GM12878 (cell line): ENCODE measurements at regions not wholly inside any gene's neighbourhood (a gene's known extent, or its start where the extent isn't known, plus 50 kb on each side); places are given as distances from the start of the nearest gene placed in this dataset.

ENCODE experiments used
- ATAC-seq: fragments of 200-7000 bp; cut with Tn5 transposase; 3 replicates; pipeline ENCODE4 v1.9.1; 2020; ENCODE audit warnings: mild to moderate bottlenecking, moderate library complexity
- BruUV-seq: library from RNA; stranded (reverse); fragments of 400-500 nt; replicated peaks from 2 replicates; lab custom pipeline; 2021; lab: Mats Ljungman, UMichigan
- CTCF ChIA-PET: fragments of 300-600 bp; sonication (Branson Sonifier 250); formaldehyde crosslinking; extraction: SDS; loops from one replicate; lab custom pipeline; 2021; ENCODE audit warnings: inconsistent platforms; lab: Yijun Ruan, JAX
- POLR2A ChIA-PET: fragments of 350-600 bp; formaldehyde crosslinking; extraction: SDS; loops from one replicate; lab custom pipeline; 2021; ENCODE audit warnings: inconsistent platforms; lab: Charles Lee
- RAD21 ChIA-PET: fragments of 300-600 bp; sonication (Branson Sonifier 250); formaldehyde crosslinking; loops from one replicate; lab custom pipeline; 2023; ENCODE audit warnings: antibody characterized with exemption; ENCODE audit not compliant: unreplicated experiment; lab: Charles Lee
- SMC1A ChIA-PET: fragments of 300-600 bp; sonication (Branson Sonifier 250); formaldehyde crosslinking; loops from one replicate; lab custom pipeline; 2023; ENCODE audit not compliant: unreplicated experiment, uncharacterized antibody; lab: Charles Lee
- DNase-seq: peaks from one replicate; pipeline ENCODE4 v3.0.0-alpha.2; 2011; ENCODE audit warnings: low read depth, low spot score
- FAIRE-seq: peaks from 3 replicates; lab custom pipeline; 2011; peaks lifted over from hg19 to GRCh38; lab: Jason Lieb, UNC
- H2AFZ ChIP-seq: 2 replicates; pipeline ENCODE4 v1.6.0; 2011; ENCODE audit warnings: low read depth, low read length, control low read depth; ENCODE audit not compliant: control insufficient read depth
- H3K27ac ChIP-seq: 2 replicates; pipeline ENCODE4 v1.5.1; 2011; ENCODE audit warnings: control low read depth; ENCODE audit not compliant: control insufficient read depth, insufficient read depth
- H3K27me3 ChIP-seq, 2 experiments: replicated peaks in 1 of 2; 2 replicates each; pipeline versions ENCODE4 v1.6.0 to v1.6.1; 2011; ENCODE audit warnings: low read length in 1 of 2; ENCODE audit not compliant: control insufficient read depth in 2 of 2, insufficient read depth in 2 of 2
- H3K36me3 ChIP-seq, 2 experiments: 2 replicates each; pipeline ENCODE4 v1.5.1; 2011; ENCODE audit warnings: low read length in 1 of 2; ENCODE audit not compliant: control insufficient read depth in 2 of 2, insufficient read depth in 2 of 2
- H3K4me1 ChIP-seq: 2 replicates; pipeline ENCODE4 v1.6.1; 2011; ENCODE audit warnings: mild to moderate bottlenecking, low read length, moderate library complexity, mixed read lengths; ENCODE audit not compliant: control insufficient read depth, insufficient read depth
- H3K4me2 ChIP-seq: 2 replicates; pipeline ENCODE4 v1.6.0; 2011; ENCODE audit warnings: control low read depth; ENCODE audit not compliant: control insufficient read depth, insufficient read depth
- H3K4me3 ChIP-seq: fragments of 200-600 bp; sonication (generic); 2 replicates; pipeline ENCODE4 v1.5.1; 2016
- H3K79me2 ChIP-seq: 2 replicates; pipeline ENCODE4 v1.6.0; 2011; ENCODE audit warnings: low read length; ENCODE audit not compliant: control insufficient read depth, insufficient read depth
- H3K9ac ChIP-seq: 2 replicates; pipeline ENCODE4 v1.8.0; 2011; ENCODE audit warnings: low read length, control low read depth, mixed read lengths; ENCODE audit not compliant: control insufficient read depth, insufficient read depth
- H3K9me3 ChIP-seq: replicated peaks from 3 replicates; pipeline ENCODE4 v1.5.1; 2011; ENCODE audit warnings: mild to moderate bottlenecking, low read length; ENCODE audit not compliant: control insufficient read depth, insufficient read depth
- H4K20me1 ChIP-seq: 2 replicates; pipeline ENCODE4 v1.6.0; 2011; ENCODE audit not compliant: control insufficient read depth, insufficient read depth
- ATF7 ChIP-seq: fragments of 450-650 bp; IDR thresholded peaks from 2 replicates; pipeline ENCODE4 v1.6.1; 2016; ENCODE audit warnings: low read depth, mild to moderate bottlenecking
- DPF2 ChIP-seq: fragments of 450-650 bp; IDR thresholded peaks from 2 replicates; pipeline ENCODE4 v1.6.1; 2017; ENCODE audit warnings: mild to moderate bottlenecking
- E4F1 ChIP-seq: fragments of 450-650 bp; IDR thresholded peaks from 2 replicates; pipeline ENCODE4 v1.6.1; 2018; ENCODE audit warnings: borderline replicate concordance, mild to moderate bottlenecking; ENCODE audit not compliant: partially characterized antibody
- FOXM1 ChIP-seq: IDR thresholded peaks from 2 replicates; pipeline ENCODE4 v1.6.1; 2012; ENCODE audit warnings: low read depth, mild to moderate bottlenecking, inconsistent platforms, low read length, moderate library complexity
- RAD21 ChIP-seq: IDR thresholded peaks from 2 replicates; pipeline ENCODE4 v1.6.1; 2011; ENCODE audit warnings: mild to moderate bottlenecking, low read depth, low read length, moderate library complexity; ENCODE audit not compliant: insufficient read depth
- SMAD5 ChIP-seq: IDR thresholded peaks from 2 replicates; pipeline ENCODE4 v1.6.1; 2016; ENCODE audit warnings: antibody characterized with exemption, low read depth
- ZNF217 ChIP-seq: fragments of 450-650 bp; IDR thresholded peaks from 2 replicates; pipeline ENCODE4 v1.6.1; 2017; ENCODE audit warnings: antibody characterized with exemption, mild to moderate bottlenecking
- in situ Hi-C: fragments of 300-500 bp; cut with MboI; formaldehyde crosslinking; loops from 9 replicates; pipeline ENCODE4 v1.14.3; 2018; ENCODE audit warnings: mixed read lengths
- intact Hi-C: fragments of 100-400 bp; cut with micrococcal nuclease; formaldehyde crosslinking; loops from one replicate; pipeline ENCODE4 v1.14.2; 2022; ENCODE audit not compliant: unreplicated experiment

- ChIA-PET CTCF (no interaction called here), POLR2A (no interaction called here), RAD21 (no interaction called here), SMC1A (no interaction called here)
- Histone ChIP-seq H3K9me3 (no peaks in the 10 kb centered on the region), H3K36me3 (no peaks in the 10 kb centered on the region), H2AFZ (no peak overlapping the region), H3K4me2 (no peak overlapping the region), H3K27ac (no peak overlapping the region), H3K27me3 (no peaks in the 10 kb centered on the region), H3K9ac (no peak overlapping the region), H3K4me1 (no peaks in the 10 kb centered on the region), H3K4me3 (no peak overlapping the region), H4K20me1 (no peaks in the 10 kb centered on the region), H3K79me2 (no peaks in the 10 kb centered on the region)
- intact Hi-C loops: no loop called here
- in situ Hi-C loops: no loop called here
- DNase-seq (no peak), ATAC-seq (no peak), FAIRE-seq (no peak)
- TF ChIP-seq DPF2: no peak
- TF ChIP-seq ATF7: 0 out of 2 replicates have a peak, but pooled peaks have one; percentile 15
- TF ChIP-seq E4F1: no peak
- no peak for TF ChIP-seq ZNF217
- TF ChIP-seq FOXM1: no peak
- TF ChIP-seq RAD21: no peak
- BruUV-seq: no TSS peak
These were observed 274.2 kb upstream of the PUM3 start for GRCh38 chr9:3118081-3118480.

- no peaks in the 10 kb centered on the region for H3K79me2 ChIP-seq
- H3K27ac ChIP-seq: no peak overlapping the region
- no peaks in the 10 kb centered on the region for H3K9me3 ChIP-seq
- H3K36me3 ChIP-seq: no peaks in the 10 kb centered on the region
- CTCF ChIA-PET: no interaction called here
- intact Hi-C loops: no loop called here
- H3K4me3 ChIP-seq: no peak overlapping the region
- no peak for DNase-seq
- ATAC-seq: no peak
- in situ Hi-C loops: no loop called here
- H3K9ac ChIP-seq: no peak overlapping the region
- POLR2A ChIA-PET: no interaction called here
- SMC1A ChIA-PET: interaction anchor here (0.6 kb wide), 1 partner anchor 134 kb away, joined by 3 read pairs; no protein-coding TSS in a partner anchor
- no peaks in the 10 kb centered on the region for H3K27me3 ChIP-seq
- RAD21 ChIA-PET: no interaction called here
- no peak for FAIRE-seq
- BruUV-seq: no TSS peak
- no peak overlapping the region for H2AFZ ChIP-seq
- no peak for TF ChIP-seq SMAD5
- H3K4me2 ChIP-seq: no peak overlapping the region
- no peaks in the 10 kb centered on the region for H4K20me1 ChIP-seq
- H3K4me1 ChIP-seq: no peaks in the 10 kb centered on the region
These were observed 255.8 kb upstream of the PUM3 start for GRCh38 chr9:3099646-3100045.
